ENCODE measurements at regions not wholly inside any gene's neighbourhood (a gene's known extent, or its start where the extent isn't known, plus 50 kb on each side); places are given as distances from the start of the nearest gene placed in this dataset.

DNA sequence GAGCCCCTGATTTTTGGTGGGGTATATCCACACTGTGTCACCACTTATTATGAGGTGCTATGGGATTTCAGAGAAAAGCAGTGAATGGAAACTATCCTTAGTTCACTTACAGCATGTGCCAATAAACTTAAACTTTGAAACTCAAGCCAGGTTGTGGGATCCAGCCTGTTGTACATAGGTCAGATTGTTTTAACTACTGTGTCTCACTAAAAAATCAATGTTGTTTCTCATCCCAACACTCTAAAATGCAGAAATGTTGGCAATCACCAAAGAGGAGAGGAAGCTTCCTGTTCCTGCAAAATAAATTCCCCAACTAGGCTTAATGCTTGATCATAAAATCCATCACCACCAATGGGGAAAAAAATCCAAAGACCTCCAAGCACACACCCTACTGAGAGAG, 173.7 kb upstream of the ONECUT1 start:
- no peak for TF ChIP-seq EZH2 (IDR thresholded peaks at IDR 0.05; ENCODE audit: borderline replicate concordance, low read depth, low read length, severe bottlenecking)
- TF ChIP-seq, protein P1, sequence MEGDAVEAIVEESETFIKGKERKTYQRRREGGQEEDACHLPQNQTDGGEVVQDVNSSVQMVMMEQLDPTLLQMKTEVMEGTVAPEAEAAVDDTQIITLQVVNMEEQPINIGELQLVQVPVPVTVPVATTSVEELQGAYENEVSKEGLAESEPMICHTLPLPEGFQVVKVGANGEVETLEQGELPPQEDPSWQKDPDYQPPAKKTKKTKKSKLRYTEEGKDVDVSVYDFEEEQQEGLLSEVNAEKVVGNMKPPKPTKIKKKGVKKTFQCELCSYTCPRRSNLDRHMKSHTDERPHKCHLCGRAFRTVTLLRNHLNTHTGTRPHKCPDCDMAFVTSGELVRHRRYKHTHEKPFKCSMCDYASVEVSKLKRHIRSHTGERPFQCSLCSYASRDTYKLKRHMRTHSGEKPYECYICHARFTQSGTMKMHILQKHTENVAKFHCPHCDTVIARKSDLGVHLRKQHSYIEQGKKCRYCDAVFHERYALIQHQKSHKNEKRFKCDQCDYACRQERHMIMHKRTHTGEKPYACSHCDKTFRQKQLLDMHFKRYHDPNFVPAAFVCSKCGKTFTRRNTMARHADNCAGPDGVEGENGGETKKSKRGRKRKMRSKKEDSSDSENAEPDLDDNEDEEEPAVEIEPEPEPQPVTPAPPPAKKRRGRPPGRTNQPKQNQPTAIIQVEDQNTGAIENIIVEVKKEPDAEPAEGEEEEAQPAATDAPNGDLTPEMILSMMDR (IDR thresholded peaks at IDR 0.05; ENCODE audit: borderline replicate concordance, extremely low read depth, low read length, poor library complexity, severe bottlenecking): no peak
